ENCODE measurements at regions not wholly inside any gene's neighbourhood (a gene's known extent, or its start where the extent isn't known, plus 50 kb on each side); places are given as distances from the start of the nearest gene placed in this dataset.

DNA sequence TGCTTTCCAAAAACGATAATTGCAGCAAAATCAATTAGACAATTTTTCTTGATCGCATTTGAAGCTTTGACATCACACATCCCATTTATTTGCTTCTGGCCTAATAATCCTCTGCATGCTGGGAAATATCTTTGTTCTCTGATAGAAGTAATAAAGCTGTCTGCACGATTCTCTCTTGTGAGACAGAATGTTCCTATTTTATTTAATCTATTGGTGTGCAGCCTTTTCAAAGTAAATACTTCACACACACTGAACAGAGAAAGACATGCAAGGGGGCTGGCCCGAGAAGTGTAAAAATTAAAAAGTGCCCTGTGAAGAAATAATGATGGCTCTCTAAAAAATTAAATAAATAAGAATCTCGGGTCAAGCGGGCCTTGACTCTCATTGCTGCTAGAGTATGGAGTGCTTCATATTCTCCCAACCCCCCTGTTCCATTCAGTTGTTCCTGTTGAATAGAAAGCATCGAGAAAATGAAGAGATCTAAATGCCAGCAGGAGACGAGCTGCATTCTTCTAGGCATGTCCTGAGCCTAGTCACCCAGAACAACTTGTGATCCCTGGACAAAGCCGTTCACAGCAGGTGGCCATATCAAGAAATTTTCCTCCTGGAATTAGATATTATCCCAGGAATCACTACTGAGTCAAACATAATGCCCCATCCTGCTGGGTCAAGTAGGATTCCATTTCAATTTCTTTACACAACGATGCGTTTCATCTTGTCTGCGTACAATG, 625.9 kb upstream of the EPHA7 start:
- CTCF ChIA-PET = no interaction called here
- no peaks in the 10 kb centered on the region for H3K9me1 ChIP-seq (replicated peaks; ENCODE audit: control insufficient read depth, extremely low read depth, insufficient read depth, low read length)
- no peaks in the 10 kb centered on the region for H3K27me3 ChIP-seq (ENCODE audit: control insufficient read depth in 2 of 2, insufficient read depth in 2 of 2, low read length in 2 of 2)
- H3K4me1 ChIP-seq (ENCODE audit: control insufficient read depth, extremely low read depth, insufficient read depth, low read length) = no peaks in the 10 kb centered on the region
- H3K4me3 ChIP-seq (replicated peaks in 1 of 3; ENCODE audit: insufficient read depth in 1 of 3, low read depth in 1 of 3, low read length in 3 of 3) = no peak overlapping the region
- no peaks in the 10 kb centered on the region for H3K9me3 ChIP-seq (replicated peaks; ENCODE audit: control insufficient read depth, insufficient read depth, low read length)
- H4K20me1 ChIP-seq (replicated peaks; ENCODE audit: control insufficient read depth, extremely low read depth, insufficient read depth, low read length) = no peaks in the 10 kb centered on the region
- H3K27ac ChIP-seq (ENCODE audit: insufficient read depth, low read depth, low read length) = no peak overlapping the region
- no peak overlapping the region for H3K4me2 ChIP-seq (ENCODE audit: insufficient read depth, low read length)
- H2AFZ ChIP-seq (ENCODE audit: low read depth, low read length) = no peak overlapping the region
- POLR2A ChIA-PET = no interaction called here
- H3K36me3 ChIP-seq (ENCODE audit: control insufficient read depth in 2 of 2, extremely low read depth in 1 of 2, insufficient read depth in 2 of 2, low read length in 2 of 2) = no peaks in the 10 kb centered on the region
- H3K79me2 ChIP-seq (ENCODE audit: control insufficient read depth, insufficient read depth, low read length) = no peaks in the 10 kb centered on the region
- H3K9ac ChIP-seq (replicated peaks; ENCODE audit: extremely low read depth, insufficient read depth, low read length) = no peak overlapping the region
- intact Hi-C loops (cut with micrococcal nuclease) = no loop called here
- no TSS peak for BruUV-seq (replicated peaks)
- dilution Hi-C loops (cut with MboI; ENCODE audit: extremely low pct_ligation_motif_present, low sequenced_read_pairs) = no loop called here
- DNase-seq (ENCODE audit: low read depth, low spot score) (no peak), FAIRE-seq (no peak)
- TF ChIP-seq MYC (IDR thresholded peaks at IDR 0.05; ENCODE audit: low read depth, low read length) = no peak
- TF ChIP-seq, protein P1, sequence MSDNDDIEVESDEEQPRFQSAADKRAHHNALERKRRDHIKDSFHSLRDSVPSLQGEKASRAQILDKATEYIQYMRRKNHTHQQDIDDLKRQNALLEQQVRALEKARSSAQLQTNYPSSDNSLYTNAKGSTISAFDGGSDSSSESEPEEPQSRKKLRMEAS (IDR thresholded peaks at IDR 0.05; ENCODE audit: insufficient read depth, insufficient read length) = no peak
- no peak for TF ChIP-seq JUN (IDR thresholded peaks at IDR 0.05; ENCODE audit: borderline replicate concordance, insufficient read depth, insufficient read length, low read depth)
- TF ChIP-seq EZH2 (IDR thresholded peaks at IDR 0.05; ENCODE audit: borderline replicate concordance, low read depth, low read length, severe bottlenecking) = no peak
- TF ChIP-seq FOS (IDR thresholded peaks at IDR 0.05; ENCODE audit: borderline replicate concordance, insufficient read depth, low read length) = no peak
- no peak for TF ChIP-seq GATA2 (IDR thresholded peaks at IDR 0.05; ENCODE audit: insufficient read depth, insufficient read length, low read depth, low read length)
- TF ChIP-seq POLR2AphosphoS5 (IDR thresholded peaks at IDR 0.05; ENCODE audit: insufficient read depth, low read depth, low read length) = no peak
- TF ChIP-seq, protein P2, sequence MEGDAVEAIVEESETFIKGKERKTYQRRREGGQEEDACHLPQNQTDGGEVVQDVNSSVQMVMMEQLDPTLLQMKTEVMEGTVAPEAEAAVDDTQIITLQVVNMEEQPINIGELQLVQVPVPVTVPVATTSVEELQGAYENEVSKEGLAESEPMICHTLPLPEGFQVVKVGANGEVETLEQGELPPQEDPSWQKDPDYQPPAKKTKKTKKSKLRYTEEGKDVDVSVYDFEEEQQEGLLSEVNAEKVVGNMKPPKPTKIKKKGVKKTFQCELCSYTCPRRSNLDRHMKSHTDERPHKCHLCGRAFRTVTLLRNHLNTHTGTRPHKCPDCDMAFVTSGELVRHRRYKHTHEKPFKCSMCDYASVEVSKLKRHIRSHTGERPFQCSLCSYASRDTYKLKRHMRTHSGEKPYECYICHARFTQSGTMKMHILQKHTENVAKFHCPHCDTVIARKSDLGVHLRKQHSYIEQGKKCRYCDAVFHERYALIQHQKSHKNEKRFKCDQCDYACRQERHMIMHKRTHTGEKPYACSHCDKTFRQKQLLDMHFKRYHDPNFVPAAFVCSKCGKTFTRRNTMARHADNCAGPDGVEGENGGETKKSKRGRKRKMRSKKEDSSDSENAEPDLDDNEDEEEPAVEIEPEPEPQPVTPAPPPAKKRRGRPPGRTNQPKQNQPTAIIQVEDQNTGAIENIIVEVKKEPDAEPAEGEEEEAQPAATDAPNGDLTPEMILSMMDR (IDR thresholded peaks at IDR 0.05; ENCODE audit: extremely low read depth in 1 of 2, insufficient read depth in 1 of 2, low read depth in 1 of 2, low read length in 2 of 2) = no peak
- no peak for TF ChIP-seq POLR2A (IDR thresholded peaks at IDR 0.05; ENCODE audit: low read depth, low read length)
